ENCODE measurements at regions not wholly inside any gene's neighbourhood (a gene's known extent, or its start where the extent isn't known, plus 50 kb on each side); places are given as distances from the start of the nearest gene placed in this dataset.

DNA sequence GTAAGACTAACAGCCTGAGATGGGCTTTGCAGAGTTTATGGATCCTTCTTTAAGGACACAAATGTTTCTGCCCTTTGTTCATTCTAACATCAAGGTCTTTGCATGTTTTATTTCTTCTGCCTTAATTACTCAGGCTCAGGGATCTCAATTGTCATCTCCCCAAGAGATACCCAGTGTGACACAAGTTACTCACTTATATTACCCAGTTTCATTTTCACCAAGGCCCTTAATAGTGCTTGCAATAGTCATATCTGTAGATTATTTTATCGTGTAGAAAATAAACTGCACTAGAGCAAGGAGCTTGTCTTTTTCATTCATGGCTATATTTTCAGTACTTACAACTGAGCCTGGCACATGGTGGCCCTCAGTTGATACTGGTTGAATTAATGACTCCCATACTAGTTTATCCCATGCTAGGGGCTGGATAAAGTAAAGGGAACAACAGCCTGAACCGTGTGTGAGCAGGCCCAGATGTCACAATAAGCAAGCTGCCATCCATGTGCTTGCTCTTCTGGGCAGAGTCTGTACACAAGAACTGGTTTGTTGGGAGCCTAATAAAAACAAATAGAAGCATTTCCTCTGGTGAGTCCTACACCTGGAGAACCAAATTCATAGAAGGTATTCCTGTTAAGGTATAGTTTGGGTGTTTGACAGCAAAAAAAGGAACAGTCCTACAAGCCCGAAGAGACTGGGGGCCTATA, 112.5 kb upstream of the CD180 start:
- DNase-seq = no peak

GRCh38 chr5:67306965-67307607, 110.5 kb upstream of the CD180 start:
- DNase-seq = no peak

DNA sequence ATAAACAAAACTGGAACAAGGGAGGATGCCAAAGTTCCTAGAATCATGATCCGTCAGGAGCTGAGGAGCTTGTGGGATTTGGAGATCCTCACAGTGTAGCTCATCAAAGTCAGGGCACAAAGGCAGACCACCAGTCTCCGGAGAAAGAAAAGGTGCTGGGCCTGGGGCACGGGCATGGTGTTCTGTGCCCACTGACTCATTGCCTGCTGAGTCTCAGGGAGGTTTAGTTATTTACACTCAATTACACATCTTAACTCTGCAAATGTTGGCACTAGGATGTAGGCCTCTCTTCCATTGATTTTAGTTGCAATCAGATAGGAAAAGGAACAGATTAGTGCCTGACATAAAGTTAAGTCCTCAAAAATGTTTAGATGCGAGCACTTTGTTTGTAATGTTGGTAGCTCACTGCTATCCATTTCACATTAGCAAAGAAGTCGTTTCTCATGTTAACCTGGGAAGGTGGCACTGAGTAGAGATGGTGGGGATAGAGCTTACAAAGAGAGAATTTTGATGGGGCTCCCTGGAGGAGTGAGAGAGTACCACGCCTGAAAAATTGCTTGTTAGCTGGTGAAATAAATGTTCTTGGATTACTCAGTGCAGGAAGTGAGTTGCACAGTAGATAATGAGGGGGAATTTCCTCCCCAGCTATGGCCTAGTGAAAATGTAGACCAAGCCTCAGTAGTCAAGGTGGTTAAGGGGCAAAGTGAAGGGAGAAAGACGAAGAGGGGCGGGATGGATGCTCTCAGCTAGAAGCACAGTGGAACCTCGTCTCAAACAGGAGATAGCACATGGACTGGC, 109.5 kb upstream of the CD180 start:
- DNase-seq = no peak

DNA sequence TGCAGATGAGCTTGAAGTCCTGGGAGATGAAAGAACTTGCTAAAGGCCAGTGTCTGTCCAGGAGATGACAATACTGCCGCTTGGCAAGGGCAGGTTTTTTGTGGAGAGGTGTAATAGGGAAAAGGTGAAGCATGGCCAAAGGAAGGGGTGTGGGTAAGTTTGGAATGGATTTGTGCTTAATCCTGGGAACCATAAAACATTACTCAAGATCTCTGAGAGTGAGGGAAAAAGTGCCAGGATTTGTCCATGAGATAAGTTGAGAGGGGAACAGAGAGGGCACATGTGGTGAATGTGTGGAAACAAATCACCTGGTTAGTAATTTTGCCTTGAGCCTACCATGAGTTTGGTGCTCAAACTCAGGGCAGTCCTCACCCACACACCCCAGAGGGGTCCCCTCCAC, 108.8 kb upstream of the CD180 start:
- DNase-seq = no peak

GRCh38 chr5:67303356-67303755, 106.8 kb upstream of the CD180 start:
- DNase-seq = no peak

DNA sequence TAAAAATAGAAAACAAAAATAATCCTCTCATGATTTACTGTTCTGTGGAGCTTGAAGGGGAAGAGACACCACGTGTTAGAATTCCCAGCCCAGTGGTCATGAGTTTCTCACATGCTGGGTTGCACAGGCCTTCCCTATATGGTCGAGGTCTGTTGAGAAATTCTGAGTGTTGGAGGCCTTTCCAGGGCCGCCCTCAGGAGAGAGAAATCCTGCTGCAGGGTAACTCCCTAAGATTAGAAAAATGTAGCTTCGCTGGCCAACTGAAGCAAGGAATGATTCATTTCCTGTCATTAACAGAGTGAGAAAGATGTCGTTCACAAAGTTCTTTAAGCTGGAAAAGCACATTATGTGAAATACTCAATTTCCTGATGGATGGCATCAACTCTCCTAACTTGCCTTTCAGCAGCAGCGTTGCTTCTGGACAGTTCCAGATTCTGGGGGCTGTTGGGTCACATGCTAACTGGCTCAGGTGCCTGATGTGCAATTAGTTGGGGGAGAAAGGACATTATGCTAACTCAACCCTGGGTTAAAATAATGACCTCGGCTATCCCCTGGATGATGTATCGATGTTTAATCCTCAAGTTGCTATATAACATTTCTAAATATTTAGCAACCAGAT, 104.8 kb upstream of the CD180 start:
- no peak for DNase-seq

DNA sequence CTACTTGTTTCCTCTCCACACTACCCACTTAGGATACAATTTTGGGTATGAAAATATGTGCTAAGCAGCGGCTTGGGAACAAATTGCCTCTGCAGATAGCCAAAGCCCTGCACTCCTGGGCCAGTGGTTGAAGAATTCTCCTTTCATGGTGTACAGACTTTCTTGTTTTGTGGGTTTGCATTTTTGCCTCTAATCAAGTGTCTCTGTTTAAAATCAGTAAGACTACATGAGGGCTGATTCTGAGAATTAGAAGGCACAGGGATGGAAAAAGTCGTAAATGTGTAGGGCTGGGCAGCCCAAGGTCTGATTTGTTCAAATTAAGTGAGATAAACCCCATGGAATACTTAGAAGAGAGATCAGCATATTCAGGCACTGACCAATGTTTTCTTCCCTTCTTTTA, 103.7 kb upstream of the CD180 start:
- DNase-seq = no peak

GRCh38 chr5:67299231-67299735, 102.7 kb upstream of the CD180 start:
- DNase-seq = no peak

DNA sequence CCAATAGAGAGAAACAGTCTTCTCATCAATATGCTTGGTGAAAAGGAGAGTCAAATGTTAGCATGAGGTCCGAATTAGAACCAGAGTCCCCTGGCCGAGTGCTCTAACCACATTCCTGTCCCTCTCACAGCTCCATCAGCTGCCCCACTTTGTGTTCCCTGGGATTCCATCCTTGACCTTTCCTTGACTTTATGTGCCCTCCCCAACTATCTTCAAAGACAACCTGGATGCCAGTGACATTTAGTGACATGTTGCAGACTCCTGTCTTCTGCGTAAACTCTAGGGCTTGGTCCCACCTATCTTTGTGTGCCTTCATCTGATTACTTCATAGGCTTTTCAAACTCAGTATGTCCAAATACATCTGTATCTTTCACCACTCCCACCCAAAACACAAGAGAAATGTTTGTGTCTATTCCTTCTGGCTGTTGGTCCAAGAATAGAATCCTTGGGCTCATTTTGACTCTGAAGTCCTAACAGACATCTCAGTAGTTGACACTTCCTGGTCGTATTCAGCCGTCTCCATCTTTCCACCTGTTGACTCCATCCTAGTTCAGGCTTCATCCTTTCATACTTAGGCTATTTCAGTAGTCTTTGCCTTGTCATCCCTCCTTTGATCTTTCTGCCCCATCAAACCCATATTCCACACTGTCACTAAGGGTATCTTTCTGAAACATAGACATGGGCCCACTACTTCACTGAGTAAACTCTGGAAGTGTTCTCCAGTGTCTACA, 101.4 kb upstream of the CD180 start:
- DNase-seq = no peak

GRCh38 chr5:67297376-67297775, 100.8 kb upstream of the CD180 start:
- DNase-seq = no peak

- DNase-seq = no peak
These were observed 97.8 kb upstream of the CD180 start for GRCh38 chr5:67294266-67294938.

DNA sequence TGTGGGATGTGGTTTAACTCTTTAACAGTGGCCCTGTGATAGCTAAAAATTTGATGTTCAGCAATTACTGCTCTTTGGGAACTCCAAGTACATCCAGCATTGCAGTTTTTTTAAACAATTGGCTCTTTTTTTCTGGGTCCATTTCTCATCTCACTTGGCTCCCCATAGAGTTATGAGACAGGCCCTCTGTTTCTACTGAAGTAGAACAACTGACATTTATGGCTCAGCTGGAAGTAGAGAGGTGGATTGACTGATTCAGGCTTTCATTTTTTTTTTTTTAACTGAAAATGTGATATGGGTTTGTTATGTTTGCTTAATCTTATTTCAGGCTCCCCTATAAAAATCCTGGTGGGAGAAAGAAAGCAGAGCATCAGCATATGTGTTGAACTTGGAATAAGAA, 96.6 kb upstream of the CD180 start:
- no peak for DNase-seq

DNA sequence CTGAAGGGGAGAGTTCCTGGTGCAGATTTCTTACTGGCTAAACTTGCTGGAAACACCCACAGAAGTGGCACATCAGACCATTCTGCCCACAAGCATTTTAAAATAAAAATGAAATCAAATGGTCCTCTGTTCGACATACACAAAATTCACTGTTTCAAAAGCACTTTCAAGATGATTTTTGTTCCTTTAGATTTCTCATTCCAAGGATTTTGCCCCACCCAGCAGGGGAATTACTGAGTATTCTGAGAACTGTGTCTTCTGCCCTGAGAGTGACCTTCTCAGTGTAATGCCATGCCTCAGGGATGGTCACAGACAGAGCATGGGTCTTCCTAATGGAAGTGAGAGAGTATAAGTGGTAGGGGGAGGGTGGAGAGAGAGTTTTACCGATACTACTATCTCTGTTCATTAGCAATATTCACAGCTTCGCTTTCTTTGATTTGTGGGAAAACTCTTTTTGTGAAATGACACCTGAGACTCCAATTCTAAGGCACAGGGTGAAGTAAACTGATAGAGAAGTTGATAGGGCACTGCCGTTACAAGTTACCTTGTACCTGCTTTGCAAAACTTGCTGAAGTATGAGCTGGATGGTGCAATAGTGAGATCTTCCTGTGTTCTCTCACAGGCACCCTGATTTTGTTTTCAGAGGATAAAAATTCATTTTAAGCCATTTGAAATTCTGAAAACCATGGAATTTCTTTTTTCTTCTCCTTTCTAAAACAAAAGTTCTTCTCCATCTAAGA, 95.8 kb upstream of the CD180 start:
- no peak for DNase-seq

GRCh38 chr5:67291671-67292070, 95.1 kb upstream of the CD180 start:
- no peak for DNase-seq

GRCh38 chr5:67291066-67291465, 94.5 kb upstream of the CD180 start:
- DNase-seq = no peak

GRCh38 chr5:67290655-67291054, 94.1 kb upstream of the CD180 start:
- DNase-seq = no peak

- no peak for DNase-seq
These were observed 93.3 kb upstream of the CD180 start for GRCh38 chr5:67289763-67290521.

DNA sequence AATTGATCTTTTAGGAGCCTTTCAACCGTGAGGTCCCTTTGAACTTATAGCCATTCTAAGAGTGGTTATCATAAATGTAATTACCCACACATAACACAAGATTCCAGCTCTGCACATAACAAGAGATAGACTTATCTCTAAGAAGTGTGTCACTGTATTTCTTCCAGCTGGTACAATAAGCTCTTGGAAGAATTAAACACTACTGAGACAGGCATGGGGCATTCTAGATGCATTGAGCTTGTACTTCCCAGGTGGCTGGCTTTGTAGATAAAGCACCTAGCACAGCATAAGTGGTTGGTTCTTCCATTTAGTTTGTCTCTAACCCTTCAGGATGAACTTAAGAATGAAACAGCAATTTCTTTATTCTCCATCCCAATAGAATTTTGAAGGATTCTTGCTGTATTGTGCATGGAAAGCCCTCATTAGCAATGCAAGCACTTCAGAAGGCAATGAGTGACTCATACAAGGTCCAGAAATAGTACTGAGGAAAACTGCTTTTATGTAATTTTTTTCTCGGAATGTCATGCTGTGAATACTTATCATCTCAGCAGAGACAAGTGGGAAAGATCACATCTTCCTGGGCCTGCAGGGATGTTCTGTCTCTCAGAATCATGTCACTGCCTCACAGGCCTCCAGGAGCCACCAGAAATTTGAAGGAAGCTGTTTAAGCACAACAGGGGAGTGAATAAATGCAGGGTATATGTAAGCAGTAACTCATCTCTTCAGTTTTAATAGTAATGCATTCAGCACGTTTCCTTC, 91.1 kb upstream of the CD180 start:
- no peak for DNase-seq

DNA sequence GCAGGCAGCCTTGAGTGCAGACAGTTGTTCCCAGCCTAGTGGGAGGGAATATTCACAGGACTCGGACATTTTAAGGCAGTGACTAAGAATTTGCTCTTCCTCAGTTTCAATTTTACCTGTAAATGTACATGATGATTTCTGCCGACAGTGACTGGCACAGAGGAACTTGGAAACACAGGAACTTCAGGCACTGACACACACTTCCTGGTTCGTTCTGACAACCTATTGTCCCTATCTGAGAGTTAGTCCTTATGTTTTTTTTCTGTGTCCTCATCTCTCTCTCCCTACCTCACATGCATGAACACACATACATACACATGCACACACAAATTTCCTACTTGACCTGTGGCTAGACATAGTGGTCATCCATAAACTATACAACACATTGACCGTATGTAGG, 89.4 kb upstream of the CD180 start:
- DNase-seq = no peak

DNA sequence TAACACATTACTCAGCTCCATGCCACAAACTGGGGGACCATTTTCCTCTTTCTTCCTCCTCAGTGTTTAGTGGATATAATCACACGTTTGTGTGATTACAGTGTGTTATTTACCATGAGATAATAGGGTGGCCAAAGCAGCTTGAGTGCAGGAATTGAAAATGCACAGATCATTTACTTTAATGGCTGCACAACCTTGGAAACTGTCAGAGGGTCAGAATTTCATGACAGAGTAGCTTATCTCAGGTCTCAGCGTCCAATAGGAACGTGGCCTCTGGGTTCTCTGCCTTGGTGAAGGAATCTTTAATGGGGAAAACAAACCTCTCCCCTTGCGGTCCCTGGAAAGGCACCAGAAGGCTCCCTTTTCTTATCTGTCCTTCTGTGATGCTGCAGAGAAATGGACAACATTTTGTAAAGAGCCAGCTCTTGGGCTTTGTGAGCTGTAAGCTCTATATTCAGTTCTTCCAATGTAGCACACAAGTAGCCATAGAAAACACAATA, 87.4 kb upstream of the CD180 start:
- DNase-seq = no peak

Measured in activated CD4-positive, alpha-beta T cell treated with anti-CD3 and anti-CD28 coated beads for 4 hours (primary cell).